ENCODE measurements at regions not wholly inside any gene's neighbourhood (a gene's known extent, or its start where the extent isn't known, plus 50 kb on each side); places are given as distances from the start of the nearest gene placed in this dataset.
"Not testable (repeated sequence)": the region's sequence is repeated elsewhere in the genome, so short reads cannot be mapped to it uniquely, and the experiment has no call there.

GRCh38 chr5:19235101-19235584 is 752.9 kb downstream of the CDH18 start:
- Mint-ChIP-seq H3K27ac (no peak overlapping the region), H3K4me1 (ENCODE audit: low read depth) (no peaks in the 10 kb centered on the region), H3K4me3 (no peak overlapping the region), H3K27me3 (no peaks in the 10 kb centered on the region), H3K9me3 (peaks cover 15% of the 10 kb centered on the region), H3K36me3 (ENCODE audit: low read depth) (no peaks in the 10 kb centered on the region)
- DNase-seq, result no peak

- Mint-ChIP-seq H3K4me1 (ENCODE audit: low read depth) (no peaks in the 10 kb centered on the region), H3K27ac (no peak overlapping the region), H3K27me3 (no peaks in the 10 kb centered on the region), H3K4me3 (no peak overlapping the region), H3K9me3 (peaks cover 5% of the 10 kb centered on the region), H3K36me3 (ENCODE audit: low read depth) (no peaks in the 10 kb centered on the region)
- DNase-seq, result no peak
These were observed 747.8 kb downstream of the CDH18 start for GRCh38 chr5:19240170-19240569.

GRCh38 chr5:19241690-19242089 is 746.3 kb downstream of the CDH18 start:
- Mint-ChIP-seq H3K27ac (no peak overlapping the region), H3K27me3 (no peaks in the 10 kb centered on the region), H3K36me3 (ENCODE audit: low read depth) (no peaks in the 10 kb centered on the region), H3K4me1 (ENCODE audit: low read depth) (no peaks in the 10 kb centered on the region), H3K4me3 (no peak overlapping the region), H3K9me3 (peaks cover 5% of the 10 kb centered on the region)
- DNase-seq, result no peak

- H3K4me3 Mint-ChIP-seq; H3K27me3 Mint-ChIP-seq; H3K27ac Mint-ChIP-seq; DNase-seq; H3K4me1 Mint-ChIP-seq (ENCODE audit: low read depth); H3K36me3 Mint-ChIP-seq (ENCODE audit: low read depth); H3K9me3 Mint-ChIP-seq: not testable (repeated sequence)
These were observed 741.8 kb downstream of the CDH18 start for GRCh38 chr5:19246191-19246590.

- no peaks in the 10 kb centered on the region for H3K36me3 Mint-ChIP-seq (ENCODE audit: low read depth)
- H3K27me3 Mint-ChIP-seq, result no peaks in the 10 kb centered on the region
- H3K4me3 Mint-ChIP-seq, result no peak overlapping the region
- H3K9me3 Mint-ChIP-seq, result peaks cover 5% of the 10 kb centered on the region
- no peaks in the 10 kb centered on the region for H3K4me1 Mint-ChIP-seq (ENCODE audit: low read depth)
- DNase-seq, result no peak
- H3K27ac Mint-ChIP-seq, result no peak overlapping the region
These were observed 740.7 kb downstream of the CDH18 start for GRCh38 chr5:19247302-19247701.

GRCh38 chr5:19256036-19256435 is 732.0 kb downstream of the CDH18 start:
- Mint-ChIP-seq H3K4me3 (no peak overlapping the region), H3K4me1 (ENCODE audit: low read depth) (no peaks in the 10 kb centered on the region), H3K27me3 (no peaks in the 10 kb centered on the region), H3K27ac (no peak overlapping the region), H3K9me3 (peaks cover 4% of the 10 kb centered on the region), H3K36me3 (ENCODE audit: low read depth) (no peaks in the 10 kb centered on the region)
- DNase-seq, result no peak

GRCh38 chr5:19258686-19259085 is 729.3 kb downstream of the CDH18 start:
- no peak overlapping the region for H3K4me3 Mint-ChIP-seq
- peaks cover 14% of the 10 kb centered on the region for H3K9me3 Mint-ChIP-seq
- no peaks in the 10 kb centered on the region for H3K4me1 Mint-ChIP-seq (ENCODE audit: low read depth)
- H3K36me3 Mint-ChIP-seq (ENCODE audit: low read depth), result no peaks in the 10 kb centered on the region
- DNase-seq, result no peak
- no peak overlapping the region for H3K27ac Mint-ChIP-seq
- H3K27me3 Mint-ChIP-seq, result no peaks in the 10 kb centered on the region

- no peak overlapping the region for H3K4me3 Mint-ChIP-seq
These were observed 726.1 kb downstream of the CDH18 start for GRCh38 chr5:19261879-19262278.

GRCh38 chr5:19264821-19265220 is 723.2 kb downstream of the CDH18 start:
- Mint-ChIP-seq H3K9me3 (peaks cover 18% of the 10 kb centered on the region), H3K36me3 (ENCODE audit: low read depth) (no peaks in the 10 kb centered on the region), H3K27ac (no peak overlapping the region), H3K4me3 (no peak overlapping the region), H3K4me1 (ENCODE audit: low read depth) (no peaks in the 10 kb centered on the region), H3K27me3 (no peaks in the 10 kb centered on the region)
- no peak for DNase-seq

More at GRCh38 chr5:19261879-19262278, 726.1 kb downstream of the CDH18 start:
- H3K4me1 Mint-ChIP-seq (ENCODE audit: low read depth), result no peaks in the 10 kb centered on the region
- peaks cover 19% of the 10 kb centered on the region for H3K9me3 Mint-ChIP-seq
- H3K36me3 Mint-ChIP-seq (ENCODE audit: low read depth), result no peaks in the 10 kb centered on the region
- H3K27ac Mint-ChIP-seq, result no peak overlapping the region
- H3K27me3 Mint-ChIP-seq, result no peaks in the 10 kb centered on the region
- no peak for DNase-seq

GRCh38 chr5:19266791-19267190 is 721.2 kb downstream of the CDH18 start:
- Mint-ChIP-seq H3K9me3 (peaks cover 19% of the 10 kb centered on the region), H3K4me1 (ENCODE audit: low read depth) (no peaks in the 10 kb centered on the region), H3K36me3 (ENCODE audit: low read depth) (no peaks in the 10 kb centered on the region), H3K4me3 (no peak overlapping the region), H3K27ac (no peak overlapping the region), H3K27me3 (no peaks in the 10 kb centered on the region)
- no peak for DNase-seq

- no peak overlapping the region for H3K4me3 Mint-ChIP-seq
- DNase-seq, result no peak
- H3K4me1 Mint-ChIP-seq (ENCODE audit: low read depth), result no peaks in the 10 kb centered on the region
- no peak overlapping the region for H3K27ac Mint-ChIP-seq
- peaks cover 16% of the 10 kb centered on the region for H3K9me3 Mint-ChIP-seq
- no peaks in the 10 kb centered on the region for H3K27me3 Mint-ChIP-seq
- H3K36me3 Mint-ChIP-seq (ENCODE audit: low read depth), result no peaks in the 10 kb centered on the region
These were observed 717.8 kb downstream of the CDH18 start for GRCh38 chr5:19270153-19270552.

- no peak overlapping the region for H3K27ac Mint-ChIP-seq
- no peak for DNase-seq
- H3K36me3 Mint-ChIP-seq (ENCODE audit: low read depth), result no peaks in the 10 kb centered on the region
- H3K9me3 Mint-ChIP-seq, result peaks cover 27% of the 10 kb centered on the region
- no peaks in the 10 kb centered on the region for H3K4me1 Mint-ChIP-seq (ENCODE audit: low read depth)
- no peak overlapping the region for H3K4me3 Mint-ChIP-seq
- H3K27me3 Mint-ChIP-seq, result no peaks in the 10 kb centered on the region
These were observed 713.4 kb downstream of the CDH18 start for GRCh38 chr5:19274578-19274977.

GRCh38 chr5:19285286-19285685 is 702.7 kb downstream of the CDH18 start:
- Mint-ChIP-seq H3K4me1 (ENCODE audit: low read depth) (no peaks in the 10 kb centered on the region), H3K27me3 (no peaks in the 10 kb centered on the region), H3K9me3 (peaks cover 9% of the 10 kb centered on the region), H3K4me3 (no peak overlapping the region), H3K36me3 (ENCODE audit: low read depth) (no peaks in the 10 kb centered on the region), H3K27ac (no peak overlapping the region)
- no peak for DNase-seq

GRCh38 chr5:19287548-19288277 is 700.3 kb downstream of the CDH18 start:
- H3K27ac Mint-ChIP-seq; H3K9me3 Mint-ChIP-seq; H3K4me1 Mint-ChIP-seq (ENCODE audit: low read depth): not testable (repeated sequence)

GRCh38 chr5:19288311-19288710 is 699.7 kb downstream of the CDH18 start:
- H3K27ac Mint-ChIP-seq; DNase-seq; H3K9me3 Mint-ChIP-seq; H3K36me3 Mint-ChIP-seq (ENCODE audit: low read depth); H3K4me1 Mint-ChIP-seq (ENCODE audit: low read depth); H3K4me3 Mint-ChIP-seq; H3K27me3 Mint-ChIP-seq: not testable (repeated sequence)

More at GRCh38 chr5:19287548-19288277, 700.3 kb downstream of the CDH18 start:
- H3K27me3 Mint-ChIP-seq; DNase-seq; H3K36me3 Mint-ChIP-seq (ENCODE audit: low read depth); H3K4me3 Mint-ChIP-seq: not testable (repeated sequence)

- no peaks in the 10 kb centered on the region for H3K4me1 Mint-ChIP-seq (ENCODE audit: low read depth)
- H3K4me3 Mint-ChIP-seq, result no peak overlapping the region
- peaks cover 15% of the 10 kb centered on the region for H3K9me3 Mint-ChIP-seq
- DNase-seq, result no peak
- H3K36me3 Mint-ChIP-seq (ENCODE audit: low read depth), result no peaks in the 10 kb centered on the region
- no peaks in the 10 kb centered on the region for H3K27me3 Mint-ChIP-seq
- H3K27ac Mint-ChIP-seq, result no peak overlapping the region
These were observed 690.1 kb downstream of the CDH18 start for GRCh38 chr5:19297934-19298333.

All from activated T-cell treated with anti-CD3 and anti-CD28 coated beads, Interleukin-2, amount 50 U/mL, for 24 hours (primary cell).